GM12878 (cell line): ENCODE measurements at regions not wholly inside any gene's neighbourhood (a gene's known extent, or its start where the extent isn't known, plus 50 kb on each side); places are given as distances from the start of the nearest gene placed in this dataset.

Experiments
- ATAC-seq: fragments of 200-7000 bp; cut with Tn5 transposase; 3 replicates; pipeline ENCODE4 v1.9.1; 2020; ENCODE audit warnings: mild to moderate bottlenecking, moderate library complexity
- BruUV-seq: library from RNA; stranded (reverse); fragments of 400-500 nt; replicated peaks from 2 replicates; lab custom pipeline; 2021; lab: Mats Ljungman, UMichigan
- CTCF ChIA-PET: fragments of 300-600 bp; sonication (Branson Sonifier 250); formaldehyde crosslinking; extraction: SDS; loops from one replicate; lab custom pipeline; 2021; ENCODE audit warnings: inconsistent platforms; lab: Yijun Ruan, JAX
- POLR2A ChIA-PET: fragments of 350-600 bp; formaldehyde crosslinking; extraction: SDS; loops from one replicate; lab custom pipeline; 2021; ENCODE audit warnings: inconsistent platforms; lab: Charles Lee
- RAD21 ChIA-PET: fragments of 300-600 bp; sonication (Branson Sonifier 250); formaldehyde crosslinking; loops from one replicate; lab custom pipeline; 2023; ENCODE audit warnings: antibody characterized with exemption; ENCODE audit not compliant: unreplicated experiment; lab: Charles Lee
- SMC1A ChIA-PET: fragments of 300-600 bp; sonication (Branson Sonifier 250); formaldehyde crosslinking; loops from one replicate; lab custom pipeline; 2023; ENCODE audit not compliant: unreplicated experiment, uncharacterized antibody; lab: Charles Lee
- DNase-seq: peaks from one replicate; pipeline ENCODE4 v3.0.0-alpha.2; 2011; ENCODE audit warnings: low read depth, low spot score
- FAIRE-seq: peaks from 3 replicates; lab custom pipeline; 2011; peaks lifted over from hg19 to GRCh38; lab: Jason Lieb, UNC
- H2AFZ ChIP-seq: 2 replicates; pipeline ENCODE4 v1.6.0; 2011; ENCODE audit warnings: low read depth, low read length, control low read depth; ENCODE audit not compliant: control insufficient read depth
- H3K27ac ChIP-seq: 2 replicates; pipeline ENCODE4 v1.5.1; 2011; ENCODE audit warnings: control low read depth; ENCODE audit not compliant: control insufficient read depth, insufficient read depth
- H3K27me3 ChIP-seq, 2 experiments: replicated peaks in 1 of 2; 2 replicates each; pipeline versions ENCODE4 v1.6.0 to v1.6.1; 2011; ENCODE audit warnings: low read length in 1 of 2; ENCODE audit not compliant: control insufficient read depth in 2 of 2, insufficient read depth in 2 of 2
- H3K36me3 ChIP-seq, 2 experiments: 2 replicates each; pipeline ENCODE4 v1.5.1; 2011; ENCODE audit warnings: low read length in 1 of 2; ENCODE audit not compliant: control insufficient read depth in 2 of 2, insufficient read depth in 2 of 2
- H3K4me1 ChIP-seq: 2 replicates; pipeline ENCODE4 v1.6.1; 2011; ENCODE audit warnings: mild to moderate bottlenecking, low read length, moderate library complexity, mixed read lengths; ENCODE audit not compliant: control insufficient read depth, insufficient read depth
- H3K4me2 ChIP-seq: 2 replicates; pipeline ENCODE4 v1.6.0; 2011; ENCODE audit warnings: control low read depth; ENCODE audit not compliant: control insufficient read depth, insufficient read depth
- H3K4me3 ChIP-seq: fragments of 200-600 bp; sonication (generic); 2 replicates; pipeline ENCODE4 v1.5.1; 2016
- H3K79me2 ChIP-seq: 2 replicates; pipeline ENCODE4 v1.6.0; 2011; ENCODE audit warnings: low read length; ENCODE audit not compliant: control insufficient read depth, insufficient read depth
- H3K9ac ChIP-seq: 2 replicates; pipeline ENCODE4 v1.8.0; 2011; ENCODE audit warnings: low read length, control low read depth, mixed read lengths; ENCODE audit not compliant: control insufficient read depth, insufficient read depth
- H3K9me3 ChIP-seq: replicated peaks from 3 replicates; pipeline ENCODE4 v1.5.1; 2011; ENCODE audit warnings: mild to moderate bottlenecking, low read length; ENCODE audit not compliant: control insufficient read depth, insufficient read depth
- H4K20me1 ChIP-seq: 2 replicates; pipeline ENCODE4 v1.6.0; 2011; ENCODE audit not compliant: control insufficient read depth, insufficient read depth
- BRCA1 ChIP-seq: IDR thresholded peaks from 2 replicates; pipeline ENCODE4 v1.6.1; 2011; ENCODE audit warnings: low read depth, low read length, improper control_type of control experiment
- E2F8 ChIP-seq: fragments of 450-650 bp; IDR thresholded peaks from 2 replicates; pipeline ENCODE4 v1.6.1; 2018; ENCODE audit warnings: mild to moderate bottlenecking, low read depth, moderate library complexity; ENCODE audit not compliant: partially characterized antibody
- GABPA ChIP-seq: IDR thresholded peaks from 2 replicates; pipeline ENCODE4 v1.6.1; 2014; ENCODE audit warnings: antibody characterized with exemption, low read depth, mild to moderate bottlenecking, inconsistent platforms
- HDAC2 ChIP-seq: fragments of 200-600 bp; sonication (generic); IDR thresholded peaks from 2 replicates; pipeline ENCODE4 v1.6.1; 2017
- IRF4 ChIP-seq: IDR thresholded peaks from 2 replicates; pipeline ENCODE4 v1.6.1; 2011; ENCODE audit warnings: low read depth, low read length
- KAT2A ChIP-seq: conservative IDR thresholded peaks from 2 replicates; pipeline ENCODE4 v1.6.1; 2011; ENCODE audit warnings: low read depth, low read length; ENCODE audit not compliant: control insufficient read depth
- NFXL1 ChIP-seq: fragments of 450-650 bp; IDR thresholded peaks from 2 replicates; pipeline ENCODE4 v1.6.1; 2017; ENCODE audit warnings: antibody characterized with exemption, mild to moderate bottlenecking, borderline replicate concordance
- NR2F1 ChIP-seq: fragments of 450-650 bp; conservative IDR thresholded peaks from 2 replicates; pipeline ENCODE4 v1.6.1; 2017; ENCODE audit warnings: mild to moderate bottlenecking
- NRF1 ChIP-seq: conservative IDR thresholded peaks from 2 replicates; pipeline ENCODE4 v1.6.1; 2011; ENCODE audit warnings: mild to moderate bottlenecking, low read depth, low read length, improper control_type of control experiment
- SKIL ChIP-seq: fragments of 450-650 bp; IDR thresholded peaks from 2 replicates; pipeline ENCODE4 v1.6.1; 2017; ENCODE audit warnings: mild to moderate bottlenecking, low read depth, inconsistent platforms; ENCODE audit not compliant: poor library complexity, severe bottlenecking
- SMAD1 ChIP-seq: fragments of 450-650 bp; IDR thresholded peaks from 2 replicates; pipeline ENCODE4 v1.6.1; 2018; ENCODE audit warnings: mild to moderate bottlenecking, low read depth; ENCODE audit not compliant: partially characterized antibody
- SP1 ChIP-seq: IDR thresholded peaks from one replicate; pipeline ENCODE4 v1.6.1; 2011; ENCODE audit warnings: low read depth, low read length
- SRF ChIP-seq, 2 experiments: IDR thresholded peaks; 2 replicates each; pipeline ENCODE4 v1.6.1; 2011; ENCODE audit warnings: low read depth in 2 of 2, low read length in 2 of 2, mild to moderate bottlenecking in 1 of 2, moderate library complexity in 1 of 2
- SUPT20H ChIP-seq: IDR thresholded peaks from 2 replicates; pipeline ENCODE4 v1.6.1; 2011; ENCODE audit warnings: low read depth, mild to moderate bottlenecking, low read length, moderate library complexity, borderline replicate concordance; ENCODE audit not compliant: control insufficient read depth
- TAF1 ChIP-seq: IDR thresholded peaks from 2 replicates; pipeline ENCODE4 v1.6.1; 2011; ENCODE audit warnings: mild to moderate bottlenecking, low read depth, low read length, borderline replicate concordance
- USF2 ChIP-seq: IDR thresholded peaks from 2 replicates; pipeline ENCODE4 v1.6.1; 2011; ENCODE audit warnings: low read depth, low read length, improper control_type of control experiment, borderline replicate concordance
- ZSCAN29 ChIP-seq: fragments of 450-650 bp; IDR thresholded peaks from 2 replicates; pipeline ENCODE4 v1.6.1; 2017; ENCODE audit warnings: mild to moderate bottlenecking, moderate library complexity
- WGBS: methylation state at CpG from one replicate; pipeline ENCODE4 v1.1.6; 2016; ENCODE audit warnings: low lambda C conversion rate; ENCODE audit not compliant: insufficient replicate concordance, insufficient coverage; ENCODE audit errors: missing lambda C conversion rate; 5-methylcytosine and 5-hydroxymethylcytosine counted together
- in situ Hi-C: fragments of 300-500 bp; cut with MboI; formaldehyde crosslinking; loops from 9 replicates; pipeline ENCODE4 v1.14.3; 2018; ENCODE audit warnings: mixed read lengths
- intact Hi-C: fragments of 100-400 bp; cut with micrococcal nuclease; formaldehyde crosslinking; loops from one replicate; pipeline ENCODE4 v1.14.2; 2022; ENCODE audit not compliant: unreplicated experiment

GRCh38 chr10:44064317-44064716 lies 320.6 kb downstream of the CXCL12 start:
- ChIA-PET POLR2A (no interaction called here), RAD21 (no interaction called here), CTCF (no interaction called here), SMC1A (no interaction called here)
- Histone ChIP-seq H3K4me3 (no peak overlapping the region), H4K20me1 (no peaks in the 10 kb centered on the region), H3K4me2 (no peak overlapping the region), H3K36me3 (no peaks in the 10 kb centered on the region), H3K9ac (no peak overlapping the region), H3K9me3 (no peaks in the 10 kb centered on the region), H3K27ac (no peak overlapping the region), H2AFZ (no peak overlapping the region), H3K4me1 (no peaks in the 10 kb centered on the region), H3K79me2 (no peaks in the 10 kb centered on the region), H3K27me3 (no peaks in the 10 kb centered on the region)
- in situ Hi-C loops = no loop called here
- TF ChIP-seq SKIL (no peak), SMAD1 (no peak), NRF1 (no peak), NR2F1 (no peak), NFXL1 (no peak), TAF1 (no peak), KAT2A (no peak), SUPT20H (no peak), USF2 (no peak), SP1 (no peak), E2F8 (no peak), ZSCAN29 (no peak), GABPA (no peak), IRF4 (no peak), BRCA1 (no peak), HDAC2 (no peak), SRF (IDR thresholded peaks at IDR 0.05; ENCODE audit: low read depth in 2 of 2, low read length in 2 of 2) (no peak)
- ATAC-seq = no peak
- intact Hi-C loops = no loop called here
- no peak for DNase-seq
- no TSS peak for BruUV-seq
- 53% methylated on average over 8 of the region's 8 CpGs for WGBS
- FAIRE-seq = no peak
